HG02970 (cell line): ENCODE measurements at regions not wholly inside any gene's neighbourhood (a gene's known extent, or its start where the extent isn't known, plus 50 kb on each side); places are given as distances from the start of the nearest gene placed in this dataset.
"Not testable (repeated sequence)": the region's sequence is repeated elsewhere in the genome, so short reads cannot be mapped to it uniquely, and the experiment has no call there.

Experiments
- ATAC-seq: cut with Tn5 transposase; IDR thresholded peaks from one replicate; pipeline ENCODE4 v1.9.1; 2021; ENCODE audit warnings: mild to moderate bottlenecking, moderate library complexity, moderate number of reproducible peaks; ENCODE audit not compliant: unreplicated experiment, low FRiP score

DNA sequence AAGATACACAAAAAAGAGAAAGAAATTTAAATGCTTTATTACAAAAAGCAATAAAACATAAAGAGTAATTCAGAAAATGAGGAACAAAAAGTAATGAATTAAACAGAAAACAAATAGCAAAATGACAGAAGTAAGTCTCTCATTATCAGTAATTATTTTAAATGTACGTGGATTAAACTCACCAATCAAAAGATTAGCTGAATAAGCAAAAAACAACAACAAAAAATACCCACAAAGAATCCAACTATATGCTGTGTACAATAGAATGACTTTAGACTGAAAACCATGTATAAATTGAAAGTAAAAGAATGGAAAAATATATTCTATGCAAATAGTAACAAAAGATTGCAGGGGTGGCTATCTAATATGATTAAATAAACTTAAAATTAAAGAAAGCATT, 1006.8 kb downstream of the SLC16A7 start:
- no peak for ATAC-seq

DNA sequence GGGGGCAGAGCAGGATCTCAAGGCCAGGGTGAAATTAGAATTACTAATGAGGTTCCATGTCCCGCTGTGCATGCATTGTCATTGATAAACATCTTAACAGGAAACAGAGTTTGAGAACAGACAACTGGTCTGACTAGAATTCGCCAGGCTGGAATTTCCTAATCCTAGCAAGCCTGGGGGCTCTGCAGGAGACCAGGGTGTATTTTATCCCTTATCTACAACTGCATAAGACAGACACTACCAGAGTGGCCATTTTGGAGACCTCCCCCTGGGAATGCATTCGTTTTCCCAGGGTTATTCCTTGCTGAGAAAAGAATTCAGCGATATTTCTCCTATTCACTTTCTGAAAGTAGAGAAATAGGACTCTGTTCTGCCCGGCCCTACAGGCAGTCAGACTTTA, 1007.6 kb downstream of the SLC16A7 start:
- ATAC-seq = not testable (repeated sequence)

- no peak for ATAC-seq
Measured at GRCh38 chr12:60616400-60616799, 1020.6 kb downstream of the SLC16A7 start.

DNA sequence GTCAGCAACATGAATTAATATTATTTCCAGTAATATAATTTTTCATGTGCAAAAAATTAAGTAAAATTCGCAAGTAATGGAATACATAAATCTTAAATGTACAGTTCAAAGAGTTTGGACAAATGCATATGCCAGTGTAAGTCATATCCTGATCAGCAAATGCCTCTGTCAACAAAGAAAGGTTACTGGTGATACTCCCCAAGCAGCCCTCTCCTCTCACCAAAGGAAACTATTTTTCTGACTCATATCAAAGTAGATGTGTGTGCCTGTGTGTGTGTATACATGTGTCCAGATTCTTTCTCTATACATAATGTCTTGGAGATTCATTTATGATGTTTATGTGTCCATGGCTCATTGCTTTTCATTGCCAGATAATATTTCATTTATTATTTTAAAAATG, 1035.0 kb downstream of the SLC16A7 start:
- ATAC-seq = no peak

GRCh38 chr12:60644076-60644475, 1048.2 kb downstream of the SLC16A7 start:
- ATAC-seq = no peak

DNA sequence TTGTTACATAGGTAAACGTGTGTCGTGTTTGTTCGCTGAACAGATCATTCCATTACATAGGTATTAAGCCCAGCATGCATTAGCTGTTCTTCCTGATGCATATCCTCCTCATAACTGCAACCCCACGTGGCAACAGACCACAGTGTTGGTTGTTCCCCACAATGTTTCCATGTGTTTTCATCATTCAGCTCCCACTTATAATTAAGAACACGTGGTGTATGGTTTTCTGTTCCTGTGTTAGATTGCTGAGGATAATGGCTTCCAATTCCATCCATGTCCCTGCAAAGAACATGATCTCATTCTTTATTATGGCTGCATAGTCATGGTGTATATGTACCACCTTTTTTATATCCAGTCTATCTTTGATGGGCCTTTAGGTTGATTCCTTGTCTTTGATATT, 1071.1 kb downstream of the SLC16A7 start:
- no peak for ATAC-seq

- ATAC-seq = no peak
Measured at GRCh38 chr12:60672949-60673348, 1077.1 kb downstream of the SLC16A7 start.

DNA sequence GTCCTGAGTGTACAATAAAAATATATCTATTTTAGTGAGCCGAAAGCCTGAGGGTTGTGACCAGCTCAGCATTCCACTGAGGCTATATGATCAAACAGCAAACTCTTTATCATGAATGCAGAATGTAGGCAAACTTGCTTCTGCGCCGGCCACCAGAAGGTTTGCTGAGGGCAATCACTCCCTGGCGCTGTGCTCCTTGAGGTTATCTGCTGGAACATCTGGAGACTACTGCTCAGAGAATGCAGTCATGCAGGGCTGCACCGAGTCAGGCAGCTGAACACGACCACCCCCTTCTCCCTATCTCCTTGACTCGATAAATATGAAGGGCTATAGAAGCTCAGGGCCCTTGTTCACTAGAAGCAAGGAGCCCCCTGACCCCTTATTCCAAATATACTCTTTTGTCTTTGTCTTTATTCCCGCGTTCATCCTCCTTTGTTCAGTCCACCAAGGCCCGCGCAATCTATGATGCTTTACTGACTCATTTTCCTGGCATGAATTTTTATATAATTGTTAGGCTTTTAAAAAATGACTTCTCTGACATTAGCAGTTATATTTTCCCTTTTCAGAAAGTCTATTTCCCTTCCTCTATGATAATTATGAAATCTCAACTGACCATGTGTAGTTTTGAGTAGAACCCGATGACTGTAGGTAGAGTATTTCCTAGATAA, 1089.3 kb downstream of the SLC16A7 start:
- ATAC-seq = no peak

DNA sequence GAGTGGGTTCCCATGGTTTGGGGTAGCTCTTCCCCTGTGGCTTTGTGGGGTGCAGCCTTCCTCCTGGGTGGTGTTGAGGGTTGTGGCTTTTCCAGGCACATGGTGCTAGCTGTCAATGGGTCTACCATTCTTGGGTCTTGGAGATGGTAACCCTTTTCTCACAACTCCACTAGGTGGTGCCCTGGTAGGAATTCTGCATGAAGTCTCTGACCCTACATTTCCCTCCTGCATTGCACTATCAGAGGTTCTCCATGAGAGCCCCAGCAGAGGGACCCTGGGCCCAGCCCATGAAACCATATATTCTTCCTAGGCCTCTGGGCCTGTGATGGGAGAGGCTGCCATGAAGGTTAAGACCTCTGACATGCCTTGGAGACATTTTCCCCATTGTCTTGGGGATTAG, 1093.3 kb downstream of the SLC16A7 start:
- ATAC-seq = no peak

GRCh38 chr12:60693019-60693626, 1097.3 kb downstream of the SLC16A7 start:
- no peak for ATAC-seq

DNA sequence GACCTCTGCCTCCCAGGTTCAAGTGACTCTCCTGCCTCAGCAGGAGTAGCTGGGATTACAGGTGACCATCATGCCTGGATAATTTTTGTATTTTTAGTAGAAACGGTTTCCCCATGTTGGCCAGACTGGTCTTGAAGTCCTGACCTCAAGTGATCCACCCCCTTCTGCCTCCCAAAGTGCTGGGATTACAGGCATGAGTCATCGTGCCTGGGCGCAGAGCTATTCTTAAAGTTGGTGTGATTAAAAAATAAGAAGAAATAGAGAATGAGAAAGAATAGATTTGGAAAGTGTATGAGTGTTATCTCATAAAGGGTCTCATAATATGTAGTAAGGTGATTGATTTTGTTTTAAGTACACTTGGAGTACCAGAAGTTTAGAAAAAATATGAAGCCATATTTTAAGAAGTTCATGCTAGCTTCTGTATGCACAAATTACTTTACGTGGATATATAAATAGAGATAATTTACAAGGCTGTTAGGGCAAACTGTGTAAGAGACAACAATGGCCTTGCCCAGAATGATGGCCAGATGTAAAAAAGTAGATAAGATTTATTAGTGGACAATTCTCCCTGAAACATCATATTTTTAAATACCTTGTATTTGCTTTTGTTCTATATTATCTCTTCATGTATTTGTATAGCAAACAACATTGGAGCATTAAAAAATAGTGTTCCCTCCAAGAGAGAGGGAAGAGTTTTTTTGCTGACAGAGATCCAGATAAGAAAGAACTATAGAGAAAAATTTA, 1108.5 kb downstream of the SLC16A7 start:
- no peak for ATAC-seq

GRCh38 chr12:60710246-60710645, 1114.4 kb downstream of the SLC16A7 start:
- ATAC-seq = no peak

GRCh38 chr12:60714141-60714900, 1118.5 kb downstream of the SLC16A7 start:
- no peak for ATAC-seq

DNA sequence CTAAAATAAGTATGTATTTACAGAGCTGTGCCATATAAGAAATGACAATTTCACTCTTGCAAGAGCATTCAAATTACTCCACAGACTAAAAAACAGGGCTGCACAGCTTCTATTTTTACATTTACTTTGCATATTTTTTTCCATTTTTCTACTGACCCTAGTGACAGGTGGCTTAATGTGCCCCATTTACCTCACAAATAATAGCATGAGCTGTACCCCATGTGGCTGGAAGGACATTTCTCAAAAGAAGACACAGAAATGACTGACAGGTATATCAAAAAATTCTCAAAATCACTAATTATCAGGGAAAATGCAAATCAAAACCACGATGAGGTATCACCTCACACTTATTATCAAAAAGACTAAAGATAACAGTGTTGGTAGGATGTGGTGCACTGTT, 1128.6 kb downstream of the SLC16A7 start:
- no peak for ATAC-seq

DNA sequence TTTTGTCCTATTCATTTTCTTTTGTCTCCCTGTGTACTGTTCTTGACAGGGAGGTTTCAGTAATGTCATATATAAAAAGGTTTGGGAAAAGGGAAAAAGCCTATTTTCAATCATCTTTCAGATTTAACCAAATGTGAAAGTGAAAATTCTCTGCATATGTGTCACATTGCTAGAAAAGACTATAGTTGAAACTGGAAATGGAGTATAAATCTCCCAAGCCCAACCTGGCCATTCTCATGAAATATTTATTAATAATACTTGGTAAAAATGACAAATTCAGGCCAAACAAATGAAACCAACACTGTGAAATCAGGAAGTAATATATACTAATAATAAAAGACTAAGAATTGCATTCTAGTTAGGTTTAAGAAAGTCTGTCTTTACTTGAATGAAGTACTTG, 1129.2 kb downstream of the SLC16A7 start:
- ATAC-seq = no peak

- no peak for ATAC-seq
Measured at GRCh38 chr12:60752589-60752988, 1156.8 kb downstream of the SLC16A7 start.

DNA sequence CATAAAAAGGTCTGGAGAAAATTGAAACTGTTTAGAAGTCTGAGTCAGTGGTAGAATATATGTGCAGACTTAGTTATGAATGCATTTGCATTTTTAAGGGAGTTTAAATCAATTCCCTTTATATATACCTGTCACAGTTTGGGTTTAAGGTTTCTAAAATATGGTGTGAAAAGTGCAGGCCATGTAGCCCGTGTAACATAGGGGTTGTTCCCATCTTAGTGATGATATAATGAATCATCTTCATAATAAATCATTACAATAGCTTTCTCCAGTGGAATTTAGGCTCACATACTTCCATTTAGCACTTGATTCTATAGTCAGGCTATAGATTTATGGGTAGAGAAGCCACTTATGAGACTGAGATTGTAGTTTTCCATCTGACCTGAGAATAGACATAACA, 1162.4 kb downstream of the SLC16A7 start:
- ATAC-seq = no peak

GRCh38 chr12:60760965-60761364, 1165.1 kb downstream of the SLC16A7 start:
- no peak for ATAC-seq

GRCh38 chr12:60801166-60801565, 1205.3 kb downstream of the SLC16A7 start:
- ATAC-seq = not testable (repeated sequence)

DNA sequence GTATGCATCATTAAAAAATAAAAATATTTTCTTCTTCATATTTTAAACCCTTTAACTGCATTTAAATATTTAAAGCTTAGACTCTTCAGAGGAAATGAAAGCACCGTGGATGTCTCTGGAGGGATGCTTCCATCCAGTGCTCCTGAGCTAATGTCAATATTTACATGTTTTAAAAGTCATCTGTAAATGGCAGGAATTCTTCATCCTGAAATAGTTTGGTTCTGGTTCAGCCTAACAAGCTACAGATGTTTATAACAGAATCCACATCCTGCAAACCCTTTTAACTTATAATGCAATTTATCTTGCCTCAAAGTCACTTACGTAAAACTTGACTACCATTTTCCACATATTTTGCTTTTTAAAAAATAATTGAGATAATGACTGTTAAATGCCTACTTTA, 1207.3 kb downstream of the SLC16A7 start:
- ATAC-seq = no peak

DNA sequence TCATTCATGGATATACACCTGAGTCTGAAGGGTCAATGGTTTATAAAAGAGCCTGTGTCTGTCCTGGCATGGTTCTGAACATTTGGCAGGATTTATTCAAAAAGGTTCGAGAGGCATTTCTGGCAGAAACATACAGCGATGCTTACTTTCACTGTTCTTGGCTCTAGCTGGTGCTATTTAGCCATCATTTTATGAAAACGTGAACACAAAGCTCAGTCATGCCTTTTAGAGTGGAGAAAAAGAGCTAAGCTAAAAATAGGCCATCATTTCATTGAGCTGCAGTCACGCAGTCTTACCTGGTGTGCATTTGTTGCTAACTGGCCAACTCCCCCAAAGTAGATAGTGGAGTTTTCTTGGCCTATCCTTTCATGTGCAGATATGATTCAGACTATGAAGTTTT, 1209.5 kb downstream of the SLC16A7 start:
- ATAC-seq = no peak
